MM.1S (cell line): ENCODE measurements at regions not wholly inside any gene's neighbourhood (a gene's known extent, or its start where the extent isn't known, plus 50 kb on each side); places are given as distances from the start of the nearest gene placed in this dataset.
"Not testable (repeated sequence)": the region's sequence is repeated elsewhere in the genome, so short reads cannot be mapped to it uniquely, and the experiment has no call there.

Source experiments
- EZH2 ChIP-seq: fragments of 300-600 bp; sonication (generic); optimal IDR thresholded peaks from 2 replicates; pipeline ENCODE3; 2017; ENCODE audit warnings: low read depth, mild to moderate bottlenecking, antibody characterized with exemption, low read length, mixed read lengths
- EZH2phosphoT487 ChIP-seq: fragments of 300-600 bp; sonication (generic); IDR thresholded peaks from 2 replicates; pipeline ENCODE4 v1.6.1; 2018; ENCODE audit warnings: antibody characterized with exemption, low read length
- TF ChIP-seq, protein P1 (sequence below): fragments of 300-600 bp; sonication (generic); IDR thresholded peaks from 2 replicates; pipeline ENCODE4 v1.5.1; 2016; ENCODE audit warnings: antibody characterized with exemption, low read length, mixed read lengths

DNA sequence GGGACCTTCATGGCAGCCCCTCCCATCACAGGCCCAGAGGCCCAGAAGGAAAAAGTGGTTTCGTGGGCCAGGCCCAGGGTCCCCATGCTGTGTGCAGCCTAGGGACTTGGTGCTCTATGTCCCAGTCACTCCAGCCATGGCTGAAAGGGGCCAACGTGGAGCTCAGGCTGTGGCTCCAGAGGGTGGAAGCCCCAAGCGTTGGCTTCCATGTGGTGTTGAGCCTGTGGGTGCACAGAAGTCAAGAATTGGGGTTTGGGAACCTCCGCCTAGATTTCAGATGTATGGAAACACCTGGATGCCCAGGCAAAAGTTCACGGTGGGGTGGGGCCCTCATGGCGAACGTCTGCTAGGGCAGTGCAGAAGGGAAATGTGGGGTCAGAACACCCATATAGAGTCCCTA lies 105.3 kb upstream of the UNC5B start:
- TF ChIP-seq, protein P1, sequence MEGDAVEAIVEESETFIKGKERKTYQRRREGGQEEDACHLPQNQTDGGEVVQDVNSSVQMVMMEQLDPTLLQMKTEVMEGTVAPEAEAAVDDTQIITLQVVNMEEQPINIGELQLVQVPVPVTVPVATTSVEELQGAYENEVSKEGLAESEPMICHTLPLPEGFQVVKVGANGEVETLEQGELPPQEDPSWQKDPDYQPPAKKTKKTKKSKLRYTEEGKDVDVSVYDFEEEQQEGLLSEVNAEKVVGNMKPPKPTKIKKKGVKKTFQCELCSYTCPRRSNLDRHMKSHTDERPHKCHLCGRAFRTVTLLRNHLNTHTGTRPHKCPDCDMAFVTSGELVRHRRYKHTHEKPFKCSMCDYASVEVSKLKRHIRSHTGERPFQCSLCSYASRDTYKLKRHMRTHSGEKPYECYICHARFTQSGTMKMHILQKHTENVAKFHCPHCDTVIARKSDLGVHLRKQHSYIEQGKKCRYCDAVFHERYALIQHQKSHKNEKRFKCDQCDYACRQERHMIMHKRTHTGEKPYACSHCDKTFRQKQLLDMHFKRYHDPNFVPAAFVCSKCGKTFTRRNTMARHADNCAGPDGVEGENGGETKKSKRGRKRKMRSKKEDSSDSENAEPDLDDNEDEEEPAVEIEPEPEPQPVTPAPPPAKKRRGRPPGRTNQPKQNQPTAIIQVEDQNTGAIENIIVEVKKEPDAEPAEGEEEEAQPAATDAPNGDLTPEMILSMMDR = not testable (repeated sequence)
- TF ChIP-seq EZH2phosphoT487, EZH2: not testable (repeated sequence)
